ENCODE measurements at regions not wholly inside any gene's neighbourhood (a gene's known extent, or its start where the extent isn't known, plus 50 kb on each side); places are given as distances from the start of the nearest gene placed in this dataset.

DNA sequence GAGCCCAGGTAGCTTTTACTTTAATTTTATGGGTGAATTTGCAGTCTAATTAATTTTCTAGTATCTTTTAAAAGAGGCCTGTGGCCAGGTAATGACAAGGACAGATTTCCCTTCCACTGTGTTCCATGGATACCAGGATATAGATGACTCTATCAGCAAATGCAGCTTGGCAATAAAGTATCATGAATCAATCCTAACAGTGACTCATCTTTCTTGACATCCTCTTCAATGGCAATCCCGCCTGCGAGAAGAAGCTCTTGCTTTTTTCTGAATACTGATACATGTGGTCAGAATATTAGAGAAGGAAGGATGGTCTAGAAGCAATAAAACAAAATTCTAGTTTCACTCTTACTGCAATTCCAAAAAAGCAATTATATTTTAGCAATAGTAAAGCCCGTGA, 267.8 kb downstream of the DTHD1 start:
- Histone ChIP-seq H3K4me3 (no peak overlapping the region), H3K4me1 (no peaks in the 10 kb centered on the region)
- 81 to 94% methylated on average over 3 of the region's 3 CpGs for WGBS, 2 donors (ENCODE audit: low coverage in 1 of 2)

GRCh38 chr4:36549992-36550391, 268.6 kb downstream of the DTHD1 start:
- Histone ChIP-seq H3K27ac (no peak overlapping the region), H3K27me3 (no peaks in the 10 kb centered on the region), H3K36me3 (no peaks in the 10 kb centered on the region), H3K4me3 (no peak overlapping the region), H3K9me3 (no peaks in the 10 kb centered on the region), H3K4me1 (no peaks in the 10 kb centered on the region)
- ATAC-seq: no peak
- 56 to 77% methylated on average over 3 of the region's 3 CpGs for WGBS, 2 donors (ENCODE audit: low coverage in 1 of 2)
- TF ChIP-seq CTCF (IDR thresholded peaks at IDR 0.05) (no peak), POLR2AphosphoS5 (IDR thresholded peaks at IDR 0.05) (no peak), EP300 (IDR thresholded peaks at IDR 0.05) (no peak), POLR2A (IDR thresholded peaks at IDR 0.05) (no peak)

More for the DNA sequence above, 267.8 kb downstream of the DTHD1 start:
- H3K27ac ChIP-seq: no peak overlapping the region
- no peaks in the 10 kb centered on the region for H3K27me3 ChIP-seq
- no peaks in the 10 kb centered on the region for H3K9me3 ChIP-seq
- ATAC-seq: no peak
- H3K36me3 ChIP-seq: no peaks in the 10 kb centered on the region
- TF ChIP-seq POLR2A (IDR thresholded peaks at IDR 0.05) (no peak), EP300 (IDR thresholded peaks at IDR 0.05) (no peak), POLR2AphosphoS5 (IDR thresholded peaks at IDR 0.05) (no peak), CTCF (IDR thresholded peaks at IDR 0.05) (no peak)

- Histone ChIP-seq H3K27me3 (no peaks in the 10 kb centered on the region), H3K36me3 (no peaks in the 10 kb centered on the region), H3K9me3 (no peaks in the 10 kb centered on the region), H3K4me3 (no peak overlapping the region), H3K27ac (no peak overlapping the region), H3K4me1 (no peaks in the 10 kb centered on the region)
- no peak for ATAC-seq
- 73 to 83% methylated on average over 4 of the region's 4 CpGs for whole genome bisulfite sequencing, 2 donors (ENCODE audit: low coverage in 1 of 2)
- TF ChIP-seq POLR2AphosphoS5 (IDR thresholded peaks at IDR 0.05) (no peak), CTCF (IDR thresholded peaks at IDR 0.05) (no peak), POLR2A (IDR thresholded peaks at IDR 0.05) (no peak), EP300 (IDR thresholded peaks at IDR 0.05) (no peak)
These were observed 270.3 kb downstream of the DTHD1 start for GRCh38 chr4:36551697-36552214.

DNA sequence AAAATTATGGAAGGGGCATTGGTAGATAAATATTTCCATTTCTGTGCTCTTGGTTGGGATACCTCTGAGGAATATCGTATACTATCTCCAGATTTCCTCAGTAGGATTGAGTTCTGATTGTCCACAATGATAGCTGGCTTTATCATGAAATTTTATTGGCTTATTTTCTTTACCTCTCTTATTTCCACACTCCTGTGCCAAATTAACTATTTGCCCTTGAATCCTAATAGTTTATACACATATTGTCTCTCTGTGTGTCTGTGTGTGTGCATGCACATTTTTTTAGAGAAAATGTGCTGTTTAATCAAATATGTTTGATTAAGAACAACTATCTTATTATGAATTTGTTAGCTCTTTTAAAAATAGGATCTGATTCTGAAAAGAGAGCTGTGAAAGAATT, 271.6 kb downstream of the DTHD1 start:
- no peaks in the 10 kb centered on the region for H3K36me3 ChIP-seq
- WGBS, 2 donors (ENCODE audit: low coverage in 1 of 2): 67 to 68% methylated on average over 1 of the region's 1 CpG
- no peaks in the 10 kb centered on the region for H3K4me1 ChIP-seq
- TF ChIP-seq CTCF (IDR thresholded peaks at IDR 0.05) (no peak), POLR2A (IDR thresholded peaks at IDR 0.05) (no peak), EP300 (IDR thresholded peaks at IDR 0.05) (no peak), POLR2AphosphoS5 (IDR thresholded peaks at IDR 0.05) (no peak)
- H3K27me3 ChIP-seq: no peaks in the 10 kb centered on the region
- no peak for ATAC-seq
- no peaks in the 10 kb centered on the region for H3K9me3 ChIP-seq
- H3K4me3 ChIP-seq: no peak overlapping the region
- no peak overlapping the region for H3K27ac ChIP-seq

- TF ChIP-seq CTCF (IDR thresholded peaks at IDR 0.05): no peak
- TF ChIP-seq EP300 (IDR thresholded peaks at IDR 0.05): no peak
- no peak for TF ChIP-seq POLR2AphosphoS5 (IDR thresholded peaks at IDR 0.05)
- no peak for TF ChIP-seq POLR2A (IDR thresholded peaks at IDR 0.05)
- no peak overlapping the region for H3K4me3 ChIP-seq
- no peak for ATAC-seq
- H3K36me3 ChIP-seq: no peaks in the 10 kb centered on the region
- no peaks in the 10 kb centered on the region for H3K9me3 ChIP-seq
- H3K27me3 ChIP-seq: no peaks in the 10 kb centered on the region
- H3K4me1 ChIP-seq: no peaks in the 10 kb centered on the region
- 71 to 90% methylated on average over 2 to 3 of the region's 3 CpGs for WGBS, 2 donors (ENCODE audit: low coverage in 1 of 2)
- no peak overlapping the region for H3K27ac ChIP-seq
These were observed 272.0 kb downstream of the DTHD1 start for GRCh38 chr4:36553453-36553852.
